ENCODE measurements at regions not wholly inside any gene's neighbourhood (a gene's known extent, or its start where the extent isn't known, plus 50 kb on each side); places are given as distances from the start of the nearest gene placed in this dataset.
"Not testable (repeated sequence)": the region's sequence is repeated elsewhere in the genome, so short reads cannot be mapped to it uniquely, and the experiment has no call there.

GRCh38 chr7:91618776-91619765, 261.4 kb downstream of the MTERF1 start:
- no peak for DNase-seq (ENCODE audit: extremely low read depth, low read depth, low spot score)

GRCh38 chr7:91620827-91621226, 259.7 kb downstream of the MTERF1 start:
- no peak for DNase-seq (ENCODE audit: extremely low read depth, low read depth, low spot score)

- not testable (repeated sequence) for DNase-seq (ENCODE audit: extremely low read depth, low read depth, low spot score)
These were observed 253.2 kb downstream of the MTERF1 start for GRCh38 chr7:91627324-91627723.

- DNase-seq (ENCODE audit: extremely low read depth, low read depth, low spot score), result peak; percentile 52
These were observed 251.8 kb downstream of the MTERF1 start for GRCh38 chr7:91628742-91629141.

- no peak for DNase-seq (ENCODE audit: extremely low read depth, low read depth, low spot score)
These were observed 249.7 kb downstream of the MTERF1 start for GRCh38 chr7:91630581-91631380.

- DNase-seq (ENCODE audit: extremely low read depth, low read depth, low spot score), result peak; percentile 25
These were observed 248.1 kb downstream of the MTERF1 start for GRCh38 chr7:91632234-91632940.

- DNase-seq (ENCODE audit: extremely low read depth, low read depth, low spot score), result no peak
These were observed 247.5 kb downstream of the MTERF1 start for GRCh38 chr7:91633013-91633441.

GRCh38 chr7:91634485-91635177, 245.9 kb downstream of the MTERF1 start:
- no peak for DNase-seq (ENCODE audit: extremely low read depth, low read depth, low spot score)

- peak; percentile 33 for DNase-seq (ENCODE audit: extremely low read depth, low read depth, low spot score)
These were observed 244.3 kb downstream of the MTERF1 start for GRCh38 chr7:91636129-91636724.

GRCh38 chr7:91636728-91637127, 243.8 kb downstream of the MTERF1 start:
- no peak for DNase-seq (ENCODE audit: extremely low read depth, low read depth, low spot score)

- no peak for DNase-seq (ENCODE audit: extremely low read depth, low read depth, low spot score)
These were observed 236.2 kb downstream of the MTERF1 start for GRCh38 chr7:91644256-91644655.

GRCh38 chr7:91645542-91645941, 235.0 kb downstream of the MTERF1 start:
- no peak for DNase-seq (ENCODE audit: extremely low read depth, low read depth, low spot score)

- no peak for DNase-seq (ENCODE audit: extremely low read depth, low read depth, low spot score)
These were observed 228.5 kb downstream of the MTERF1 start for GRCh38 chr7:91651986-91652385.

- no peak for DNase-seq (ENCODE audit: extremely low read depth, low read depth, low spot score)
These were observed 227.2 kb downstream of the MTERF1 start for GRCh38 chr7:91653286-91653685.

GRCh38 chr7:91655656-91656055, 224.8 kb downstream of the MTERF1 start:
- DNase-seq (ENCODE audit: extremely low read depth, low read depth, low spot score), result no peak

GRCh38 chr7:91656541-91657482, 223.7 kb downstream of the MTERF1 start:
- no peak for DNase-seq (ENCODE audit: extremely low read depth, low read depth, low spot score)

GRCh38 chr7:91657483-91658071, 222.9 kb downstream of the MTERF1 start:
- no peak for DNase-seq (ENCODE audit: extremely low read depth, low read depth, low spot score)

GRCh38 chr7:91659096-91659495, 221.4 kb downstream of the MTERF1 start:
- DNase-seq (ENCODE audit: extremely low read depth, low read depth, low spot score), result no peak
